GM15510 (cell line): ENCODE measurements at regions not wholly inside any gene's neighbourhood (a gene's known extent, or its start where the extent isn't known, plus 50 kb on each side); places are given as distances from the start of the nearest gene placed in this dataset.

ENCODE experiments used
- POLR2A ChIP-seq: IDR thresholded peaks from 3 replicates; pipeline ENCODE4 v1.6.1; 2011; ENCODE audit warnings: borderline replicate concordance; ENCODE audit not compliant: insufficient read length; ENCODE audit errors: extremely low read depth

- no peak for TF ChIP-seq POLR2A
Measured at GRCh38 chr4:1589098-1589497, 95.0 kb downstream of the FAM53A start.

- TF ChIP-seq POLR2A, result no peak
Measured at GRCh38 chr4:1588306-1588705, 95.8 kb downstream of the FAM53A start.

GRCh38 chr4:1584498-1584897 is 99.6 kb downstream of the FAM53A start:
- no peak for TF ChIP-seq POLR2A

- TF ChIP-seq POLR2A, result no peak
Measured at GRCh38 chr4:1583859-1584258, 100.3 kb downstream of the FAM53A start.

- no peak for TF ChIP-seq POLR2A
Measured at GRCh38 chr4:1583051-1583785, 100.9 kb downstream of the FAM53A start.

GRCh38 chr4:1582227-1582626 is 101.9 kb downstream of the FAM53A start:
- no peak for TF ChIP-seq POLR2A

- TF ChIP-seq POLR2A, result peak; percentile 17
Measured at GRCh38 chr4:1579901-1580691, 104.0 kb downstream of the FAM53A start.

GRCh38 chr4:1579001-1579900 is 104.9 kb downstream of the FAM53A start:
- TF ChIP-seq POLR2A, result no peak

GRCh38 chr4:1578251-1578773 is 105.8 kb downstream of the FAM53A start:
- no peak for TF ChIP-seq POLR2A

- no peak for TF ChIP-seq POLR2A
Measured at GRCh38 chr4:1577822-1578217, 106.3 kb downstream of the FAM53A start.

- no peak for TF ChIP-seq POLR2A
Measured at GRCh38 chr4:1576961-1577821, 106.9 kb downstream of the FAM53A start.

- TF ChIP-seq POLR2A, result no peak
Measured at GRCh38 chr4:1576304-1576960, 107.7 kb downstream of the FAM53A start.
